Lower leg skin (tissue), 3 donors: ENCODE measurements at regions not wholly inside any gene's neighbourhood (a gene's known extent, or its start where the extent isn't known, plus 50 kb on each side); places are given as distances from the start of the nearest gene placed in this dataset.

Experiments
- CTCF ChIP-seq, 3 donors: fragments of 450-650 bp; IDR thresholded peaks; one replicate each; pipeline ENCODE4 v1.5.1; 2016; ENCODE audit warnings: antibody characterized with exemption in 3 of 3, mild to moderate bottlenecking in 3 of 3, moderate library complexity in 2 of 3
- POLR2A ChIP-seq, 2 donors: fragments of 450-650 bp; IDR thresholded peaks; one replicate each; pipeline ENCODE4 v1.6.1; 2016 to 2017; ENCODE audit warnings: antibody characterized with exemption in 2 of 2, mild to moderate bottlenecking in 1 of 2, moderate library complexity in 1 of 2

DNA sequence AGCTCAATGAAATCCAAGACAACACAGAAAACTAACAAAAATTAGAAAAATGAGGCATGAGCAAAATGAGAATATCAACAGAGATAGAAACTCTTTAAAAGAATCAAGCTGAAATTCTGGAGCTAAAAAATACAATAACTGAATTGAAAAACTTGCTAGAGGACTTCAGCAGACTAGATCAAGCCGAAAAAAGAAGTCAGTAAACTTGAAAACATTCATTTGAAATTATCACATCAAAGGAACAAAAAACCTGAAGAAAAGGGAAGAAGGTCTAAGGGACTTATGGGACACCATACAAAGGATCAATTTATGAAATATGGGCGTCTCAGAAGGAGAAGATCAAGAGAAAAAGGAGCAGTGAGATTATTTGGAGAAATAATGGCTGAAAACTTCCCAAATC, 131.3 kb downstream of the PTCHD1 start:
- TF ChIP-seq CTCF (IDR thresholded peaks at IDR 0.05), result no peak
- TF ChIP-seq POLR2A (IDR thresholded peaks at IDR 0.05), result no peak
